ENCODE measurements at regions not wholly inside any gene's neighbourhood (a gene's known extent, or its start where the extent isn't known, plus 50 kb on each side); places are given as distances from the start of the nearest gene placed in this dataset.

DNA sequence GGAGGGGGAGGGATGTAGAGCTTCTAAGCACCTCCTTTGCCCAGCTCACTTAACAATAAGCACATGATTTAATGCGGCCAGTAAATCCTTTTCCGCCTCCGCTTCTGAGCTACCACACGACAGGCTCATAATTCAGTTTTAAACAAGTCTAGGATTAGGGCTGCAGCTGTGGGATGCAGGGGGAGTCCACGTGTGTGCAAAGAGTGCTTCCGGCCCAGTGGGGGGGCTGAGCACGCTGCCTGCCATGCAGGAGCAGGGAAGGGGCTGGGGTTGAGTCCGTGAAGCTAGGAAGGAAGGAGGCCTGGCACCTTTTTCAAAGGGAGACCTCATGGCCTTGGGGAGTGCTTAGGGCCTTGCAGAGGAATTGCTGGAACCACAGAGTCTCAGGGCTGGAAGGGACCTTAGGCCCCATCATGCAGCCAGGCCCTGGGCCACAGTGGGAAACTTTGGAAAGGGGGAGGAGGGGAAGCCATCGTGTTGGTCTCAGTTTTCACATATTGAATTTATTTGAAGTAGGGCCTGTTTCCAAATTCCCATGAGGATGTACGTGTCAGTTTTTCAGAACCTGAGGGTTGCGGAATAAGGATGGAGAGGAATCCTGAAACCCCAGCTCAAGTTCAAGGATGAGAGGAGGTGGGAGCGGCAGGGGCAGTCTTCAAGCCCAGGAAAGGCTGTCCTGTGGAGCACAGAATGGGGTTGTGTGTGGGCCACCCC is 96.1 kb downstream of the VEGFA start:
- 81 to 88% (median 84%) methylated on average over 12 of the region's 12 CpGs for WGBS, 4 donors
- Histone ChIP-seq H3K27ac (no peak overlapping the region), H3K9me3 (replicated peaks in 1 of 3) (no peaks in the 10 kb centered on the region), H3K4me1 (replicated peaks in 1 of 2) (no peaks in the 10 kb centered on the region), H3K36me3 (replicated peaks in 1 of 2) (no peaks in the 10 kb centered on the region), H3K27me3 (no peaks in the 10 kb centered on the region), H3K4me3 (no peak overlapping the region)
- DNase-seq, result no peak
- intact Hi-C loops (cut with DNase I), result no loop called here
- TF ChIP-seq, protein P1, sequence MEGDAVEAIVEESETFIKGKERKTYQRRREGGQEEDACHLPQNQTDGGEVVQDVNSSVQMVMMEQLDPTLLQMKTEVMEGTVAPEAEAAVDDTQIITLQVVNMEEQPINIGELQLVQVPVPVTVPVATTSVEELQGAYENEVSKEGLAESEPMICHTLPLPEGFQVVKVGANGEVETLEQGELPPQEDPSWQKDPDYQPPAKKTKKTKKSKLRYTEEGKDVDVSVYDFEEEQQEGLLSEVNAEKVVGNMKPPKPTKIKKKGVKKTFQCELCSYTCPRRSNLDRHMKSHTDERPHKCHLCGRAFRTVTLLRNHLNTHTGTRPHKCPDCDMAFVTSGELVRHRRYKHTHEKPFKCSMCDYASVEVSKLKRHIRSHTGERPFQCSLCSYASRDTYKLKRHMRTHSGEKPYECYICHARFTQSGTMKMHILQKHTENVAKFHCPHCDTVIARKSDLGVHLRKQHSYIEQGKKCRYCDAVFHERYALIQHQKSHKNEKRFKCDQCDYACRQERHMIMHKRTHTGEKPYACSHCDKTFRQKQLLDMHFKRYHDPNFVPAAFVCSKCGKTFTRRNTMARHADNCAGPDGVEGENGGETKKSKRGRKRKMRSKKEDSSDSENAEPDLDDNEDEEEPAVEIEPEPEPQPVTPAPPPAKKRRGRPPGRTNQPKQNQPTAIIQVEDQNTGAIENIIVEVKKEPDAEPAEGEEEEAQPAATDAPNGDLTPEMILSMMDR (IDR thresholded peaks at IDR 0.05), result no peak
- no peak for TF ChIP-seq POLR2A (IDR thresholded peaks at IDR 0.05)

DNA sequence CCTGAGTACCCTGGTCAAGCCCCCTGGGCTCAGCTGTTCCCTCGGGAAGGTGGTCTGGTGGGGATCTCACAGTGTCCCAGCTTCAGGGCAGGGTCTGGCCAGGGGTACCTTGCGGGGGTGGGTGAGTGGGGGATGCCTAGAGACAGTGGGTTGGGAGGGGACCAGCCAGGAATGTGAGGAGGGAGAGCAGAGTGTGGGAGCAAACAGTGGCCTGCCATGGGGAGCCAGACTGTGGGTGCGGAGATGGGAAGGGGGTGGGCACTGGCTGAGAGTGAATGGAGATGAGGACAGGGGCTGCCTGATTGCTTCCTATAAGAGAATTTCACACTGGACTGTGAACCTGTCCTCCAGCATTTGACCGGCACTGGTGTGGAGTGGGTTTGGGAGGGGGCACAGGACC is 95.1 kb downstream of the VEGFA start:
- H3K27ac ChIP-seq, result no peak overlapping the region
- H3K27me3 ChIP-seq, result no peaks in the 10 kb centered on the region
- no peaks in the 10 kb centered on the region for H3K9me3 ChIP-seq (replicated peaks in 1 of 3)
- H3K36me3 ChIP-seq (replicated peaks in 1 of 2), result no peaks in the 10 kb centered on the region
- WGBS, 4 donors, result 81 to 90% (median 85%) methylated on average over 3 to 4 of the region's 4 CpGs
- H3K4me1 ChIP-seq (replicated peaks in 1 of 2), result no peaks in the 10 kb centered on the region
- H3K4me3 ChIP-seq, result no peak overlapping the region
- TF ChIP-seq, protein P1 (IDR thresholded peaks at IDR 0.05), result no peak
- TF ChIP-seq POLR2A (IDR thresholded peaks at IDR 0.05), result no peak
- intact Hi-C loops (cut with DNase I), result no loop called here
- no peak for DNase-seq

DNA sequence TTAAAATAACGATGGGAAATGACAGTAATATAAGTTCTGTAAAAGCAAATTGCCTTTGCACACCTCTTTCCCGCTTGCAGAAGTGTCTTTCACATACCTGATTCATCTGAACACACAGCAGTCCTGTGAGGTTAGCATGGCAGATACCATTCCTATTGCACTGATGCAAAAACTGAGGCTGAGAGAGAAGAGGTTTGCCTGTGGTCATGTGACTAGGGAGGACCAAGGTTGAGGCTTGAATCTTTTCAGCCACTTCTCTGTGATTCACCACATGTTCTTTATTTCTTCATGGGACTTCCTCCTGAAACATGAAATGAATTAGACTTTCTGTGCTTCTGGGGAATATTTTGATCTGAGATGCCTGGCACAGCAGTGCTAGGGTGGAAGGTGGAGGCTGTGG is 92.9 kb downstream of the VEGFA start:
- 70 to 88% (median 85%) methylated on average over 2 of the region's 2 CpGs for WGBS, 4 donors
- Histone ChIP-seq H3K4me3 (no peak overlapping the region), H3K4me1 (replicated peaks in 1 of 2) (no peaks in the 10 kb centered on the region), H3K36me3 (replicated peaks in 1 of 2) (no peaks in the 10 kb centered on the region), H3K27me3 (no peaks in the 10 kb centered on the region), H3K27ac (no peak overlapping the region), H3K9me3 (replicated peaks in 1 of 3) (no peaks in the 10 kb centered on the region)
- TF ChIP-seq, protein P1 (IDR thresholded peaks at IDR 0.05), result no peak
- TF ChIP-seq POLR2A (IDR thresholded peaks at IDR 0.05), result no peak
- no peak for DNase-seq
- intact Hi-C loops (cut with DNase I), result no loop called here

DNA sequence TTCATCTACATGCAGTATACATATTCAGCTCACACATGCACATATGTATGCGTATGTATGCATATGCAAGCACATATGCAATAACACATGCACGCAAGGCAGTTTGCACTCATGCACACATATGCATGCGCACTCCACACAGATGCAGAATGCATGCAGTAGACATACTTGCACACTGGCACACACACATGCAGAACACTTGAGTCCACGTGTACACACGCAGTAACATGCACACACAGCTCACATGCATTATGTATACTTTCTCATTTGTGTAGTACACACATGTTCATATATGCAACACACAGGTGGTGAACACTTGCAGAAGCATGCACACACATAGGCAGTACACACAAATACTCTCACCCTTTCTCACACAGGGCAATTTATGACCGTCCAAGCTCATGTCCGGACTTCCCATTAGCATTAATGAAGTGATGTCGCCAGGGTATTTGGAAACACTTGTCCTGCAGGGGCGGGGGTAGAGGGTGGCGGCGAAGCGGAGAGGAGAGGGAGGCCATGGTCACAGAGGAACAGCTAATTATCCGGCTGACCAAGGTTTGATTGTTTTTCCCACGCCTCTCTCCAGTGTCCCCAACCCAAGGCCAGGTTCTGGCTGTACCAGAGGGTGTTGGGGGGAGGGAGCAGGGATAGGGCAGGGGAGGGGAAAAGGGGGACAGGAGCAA is 91.3 kb downstream of the VEGFA start:
- DNase-seq, result no peak
- no peaks in the 10 kb centered on the region for H3K9me3 ChIP-seq (replicated peaks in 1 of 3)
- WGBS, 4 donors, result 76 to 84% (median 82%) methylated on average over 13 to 14 of the region's 14 CpGs
- no peaks in the 10 kb centered on the region for H3K4me1 ChIP-seq (replicated peaks in 1 of 2)
- intact Hi-C loops (cut with DNase I), result no loop called here
- no peak overlapping the region for H3K4me3 ChIP-seq
- no peaks in the 10 kb centered on the region for H3K27me3 ChIP-seq
- no peak overlapping the region for H3K27ac ChIP-seq
- no peaks in the 10 kb centered on the region for H3K36me3 ChIP-seq (replicated peaks in 1 of 2)
- no peak for TF ChIP-seq POLR2A (IDR thresholded peaks at IDR 0.05)
- TF ChIP-seq, protein P1 (IDR thresholded peaks at IDR 0.05), result no peak
